ENCODE measurements at regions not wholly inside any gene's neighbourhood (a gene's known extent, or its start where the extent isn't known, plus 50 kb on each side); places are given as distances from the start of the nearest gene placed in this dataset.

DNA sequence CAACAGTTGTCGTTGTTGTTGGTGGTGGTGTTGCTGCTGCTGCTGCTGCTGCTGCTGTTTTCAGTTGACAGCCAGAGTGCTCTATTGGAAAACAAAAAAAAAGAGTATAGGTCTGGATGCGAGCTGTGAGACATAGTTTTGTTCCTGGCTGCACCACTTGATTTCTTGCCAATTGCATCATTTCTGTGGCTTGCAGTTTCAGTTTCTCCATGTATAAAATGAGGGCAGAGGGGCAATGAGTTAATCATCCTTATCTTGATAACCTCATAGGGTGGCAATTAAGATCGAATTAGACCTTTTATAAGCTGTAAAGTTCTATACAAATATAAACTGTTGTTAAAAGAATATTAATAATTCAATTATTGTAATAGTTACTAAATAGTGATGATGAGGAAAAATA lies 156.7 kb downstream of the DMRTA2 start:
- TF ChIP-seq, protein P1, sequence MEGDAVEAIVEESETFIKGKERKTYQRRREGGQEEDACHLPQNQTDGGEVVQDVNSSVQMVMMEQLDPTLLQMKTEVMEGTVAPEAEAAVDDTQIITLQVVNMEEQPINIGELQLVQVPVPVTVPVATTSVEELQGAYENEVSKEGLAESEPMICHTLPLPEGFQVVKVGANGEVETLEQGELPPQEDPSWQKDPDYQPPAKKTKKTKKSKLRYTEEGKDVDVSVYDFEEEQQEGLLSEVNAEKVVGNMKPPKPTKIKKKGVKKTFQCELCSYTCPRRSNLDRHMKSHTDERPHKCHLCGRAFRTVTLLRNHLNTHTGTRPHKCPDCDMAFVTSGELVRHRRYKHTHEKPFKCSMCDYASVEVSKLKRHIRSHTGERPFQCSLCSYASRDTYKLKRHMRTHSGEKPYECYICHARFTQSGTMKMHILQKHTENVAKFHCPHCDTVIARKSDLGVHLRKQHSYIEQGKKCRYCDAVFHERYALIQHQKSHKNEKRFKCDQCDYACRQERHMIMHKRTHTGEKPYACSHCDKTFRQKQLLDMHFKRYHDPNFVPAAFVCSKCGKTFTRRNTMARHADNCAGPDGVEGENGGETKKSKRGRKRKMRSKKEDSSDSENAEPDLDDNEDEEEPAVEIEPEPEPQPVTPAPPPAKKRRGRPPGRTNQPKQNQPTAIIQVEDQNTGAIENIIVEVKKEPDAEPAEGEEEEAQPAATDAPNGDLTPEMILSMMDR (IDR thresholded peaks at IDR 0.05): no peak
- no peak for TF ChIP-seq ZFX (IDR thresholded peaks at IDR 0.05; ENCODE audit: borderline replicate concordance)
- no peak overlapping the region for H3K27ac ChIP-seq

DNA sequence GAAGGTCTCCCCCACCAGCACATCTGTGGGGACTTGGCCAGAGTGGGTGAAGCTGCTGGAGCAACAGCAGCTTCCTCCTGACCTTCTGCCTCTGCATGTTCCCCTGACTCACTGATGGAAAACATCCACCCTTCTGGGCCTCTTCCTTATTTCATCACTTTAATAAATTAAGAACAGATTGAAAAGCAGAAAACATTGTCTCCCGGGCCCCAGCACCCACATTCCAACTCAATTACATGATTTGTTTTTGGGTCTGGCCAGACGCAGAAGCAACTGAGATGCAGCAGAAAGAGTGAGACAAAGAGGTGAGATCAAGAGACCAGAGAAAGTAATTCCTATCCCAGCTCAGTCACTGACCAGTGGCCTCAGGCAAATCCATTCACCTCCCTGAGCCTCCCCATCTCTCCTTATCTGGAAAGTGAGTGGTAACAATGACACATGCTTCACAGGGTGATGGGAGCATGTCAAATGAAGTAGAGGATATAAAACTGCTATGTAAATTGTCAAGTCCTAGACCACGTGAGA lies 157.1 kb downstream of the ELAVL4 start:
- TF ChIP-seq ZFX (IDR thresholded peaks at IDR 0.05; ENCODE audit: borderline replicate concordance): no peak
- TF ChIP-seq, protein P1 (IDR thresholded peaks at IDR 0.05): no peak
- no peak overlapping the region for H3K27ac ChIP-seq

DNA sequence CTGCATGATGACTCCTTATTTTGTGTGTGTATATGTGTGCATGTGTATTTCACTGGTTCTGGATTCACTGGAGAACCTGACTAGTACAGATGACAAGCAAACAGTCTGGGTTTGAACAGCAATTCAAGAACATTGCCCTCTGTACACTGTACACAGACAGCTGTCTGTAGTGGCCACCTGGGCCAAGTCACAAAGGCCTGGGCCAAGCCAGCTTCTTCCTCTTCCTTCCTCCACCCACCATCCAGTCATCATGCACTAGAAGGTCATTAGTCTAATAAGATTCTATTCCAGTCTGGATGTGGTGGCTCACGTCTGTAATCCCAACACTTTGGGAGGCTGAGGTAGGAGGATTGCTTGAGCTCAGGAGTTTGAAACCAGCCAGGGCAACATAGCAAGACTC lies 155.9 kb downstream of the ELAVL4 start:
- H3K27ac ChIP-seq: no peak overlapping the region
- TF ChIP-seq, protein P1 (IDR thresholded peaks at IDR 0.05): no peak
- TF ChIP-seq ZFX (IDR thresholded peaks at IDR 0.05; ENCODE audit: borderline replicate concordance): no peak

GRCh38 chr1:50262436-50262835 lies 153.7 kb downstream of the ELAVL4 start:
- H3K27ac ChIP-seq: no peak overlapping the region
- no peak for TF ChIP-seq ZFX (IDR thresholded peaks at IDR 0.05; ENCODE audit: borderline replicate concordance)
- TF ChIP-seq, protein P1 (IDR thresholded peaks at IDR 0.05): no peak

GRCh38 chr1:50261951-50262350 lies 153.2 kb downstream of the ELAVL4 start:
- H3K27ac ChIP-seq: no peak overlapping the region
- TF ChIP-seq, protein P1 (IDR thresholded peaks at IDR 0.05): no peak
- TF ChIP-seq ZFX (IDR thresholded peaks at IDR 0.05; ENCODE audit: borderline replicate concordance): no peak

DNA sequence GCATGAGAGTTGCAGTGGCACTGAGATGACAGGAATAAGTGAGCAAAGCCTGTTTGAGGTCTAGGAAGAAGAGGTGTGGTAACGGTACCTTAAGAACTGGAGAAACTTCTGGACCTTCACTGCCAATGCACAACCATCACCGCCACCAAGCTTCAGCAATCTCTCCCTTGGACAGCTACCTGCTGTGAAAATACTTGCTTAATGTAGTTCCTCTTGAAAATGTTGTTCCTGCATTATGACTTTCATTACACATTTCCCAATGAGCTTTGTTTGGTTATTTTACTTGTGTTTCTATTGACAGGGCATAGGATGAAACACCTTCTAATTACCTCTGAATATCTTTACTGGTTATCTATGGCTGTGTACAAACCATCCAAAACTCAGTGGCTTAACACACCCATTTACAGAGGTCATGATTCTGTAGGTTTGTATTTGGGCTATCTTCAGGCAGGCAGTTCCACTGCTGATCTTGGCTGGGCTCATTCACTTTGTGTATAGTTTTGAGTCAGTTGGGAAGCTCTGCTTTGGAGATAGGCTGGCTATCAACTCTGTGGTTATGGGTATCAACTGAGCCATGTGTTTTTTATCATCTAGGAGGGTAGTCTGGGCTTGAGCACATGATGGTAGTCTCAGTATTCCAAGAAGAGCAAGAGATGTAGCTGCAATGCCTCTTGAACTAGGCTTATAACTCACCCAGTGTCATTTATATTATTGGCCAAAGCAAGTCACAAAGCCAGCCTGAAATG lies 149.4 kb downstream of the ELAVL4 start:
- TF ChIP-seq ZFX (IDR thresholded peaks at IDR 0.05; ENCODE audit: borderline replicate concordance): no peak
- TF ChIP-seq, protein P1 (IDR thresholded peaks at IDR 0.05): no peak
- no peak overlapping the region for H3K27ac ChIP-seq

DNA sequence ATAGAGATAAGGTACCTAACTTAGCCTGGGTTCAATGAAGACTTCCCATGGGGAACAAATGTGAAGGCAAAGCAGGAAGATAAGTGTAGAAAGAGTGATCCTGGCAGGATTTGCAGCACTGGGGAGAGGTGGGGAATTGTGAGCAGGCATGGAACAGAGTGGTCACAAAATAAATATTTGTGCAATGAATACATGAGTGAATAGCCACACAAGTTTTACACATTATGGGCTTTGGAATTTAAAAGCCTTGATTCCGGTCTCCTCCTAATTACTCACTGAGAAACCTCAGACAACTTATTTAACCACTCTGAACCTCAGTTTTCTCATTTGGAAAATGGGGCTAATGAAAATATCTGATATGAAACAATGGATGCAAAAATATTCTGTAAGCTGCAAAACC lies 148.3 kb downstream of the ELAVL4 start:
- H3K27ac ChIP-seq: no peak overlapping the region
- no peak for TF ChIP-seq ZFX (IDR thresholded peaks at IDR 0.05; ENCODE audit: borderline replicate concordance)
- TF ChIP-seq, protein P1 (IDR thresholded peaks at IDR 0.05): no peak
